C1 segment of cervical spinal cord (tissue), 14 donors: ENCODE measurements at regions not wholly inside any gene's neighbourhood (a gene's known extent, or its start where the extent isn't known, plus 50 kb on each side); places are given as distances from the start of the nearest gene placed in this dataset.
A peak's percentile ranks its signal among the peaks of the same experiment; 100 is the strongest.

Source experiments
- DNase-seq, 14 donors: peaks; one replicate each; lab custom pipeline; 2025; lab: John Stamatoyannopoulos, UW

- DNase-seq, result no peak
These were observed 851.5 kb downstream of the MAFB start for GRCh38 chr20:39837561-39837960.

- peak in 1 of 14 donors; percentile 1 for DNase-seq
These were observed 853.8 kb downstream of the MAFB start for GRCh38 chr20:39835130-39835842.

GRCh38 chr20:39830903-39831302, 858.1 kb downstream of the MAFB start:
- no peak for DNase-seq

- no peak for DNase-seq
These were observed 859.4 kb downstream of the MAFB start for GRCh38 chr20:39829661-39830060.

- DNase-seq, result no peak
These were observed 859.8 kb downstream of the MAFB start for GRCh38 chr20:39829256-39829655.

- DNase-seq, result no peak
These were observed 863.1 kb downstream of the MAFB start for GRCh38 chr20:39825950-39826349.

GRCh38 chr20:39825524-39825923, 863.4 kb downstream of the DHX35 start:
- DNase-seq, result no peak

GRCh38 chr20:39823224-39823623, 861.1 kb downstream of the DHX35 start:
- no peak for DNase-seq

GRCh38 chr20:39822667-39823066, 860.5 kb downstream of the DHX35 start:
- no peak for DNase-seq

- DNase-seq, result no peak
These were observed 851.2 kb downstream of the DHX35 start for GRCh38 chr20:39813190-39813829.

GRCh38 chr20:39812116-39812515, 850.0 kb downstream of the DHX35 start:
- no peak for DNase-seq

- no peak for DNase-seq
These were observed 848.2 kb downstream of the DHX35 start for GRCh38 chr20:39810309-39810708.

- DNase-seq, result no peak
These were observed 846.5 kb downstream of the DHX35 start for GRCh38 chr20:39808613-39809012.

- DNase-seq, result peak in 2 of 14 donors; percentile 2 to 31
These were observed 838.4 kb downstream of the DHX35 start for GRCh38 chr20:39800548-39800947.

GRCh38 chr20:39800111-39800510, 838.0 kb downstream of the DHX35 start:
- no peak for DNase-seq

GRCh38 chr20:39799366-39799965, 837.3 kb downstream of the DHX35 start:
- no peak for DNase-seq

GRCh38 chr20:39795401-39796272, 833.5 kb downstream of the DHX35 start:
- no peak for DNase-seq

GRCh38 chr20:39792334-39792733, 830.2 kb downstream of the DHX35 start:
- no peak for DNase-seq

- DNase-seq, result no peak
These were observed 827.3 kb downstream of the DHX35 start for GRCh38 chr20:39789411-39789810.

- DNase-seq, result no peak
These were observed 823.2 kb downstream of the DHX35 start for GRCh38 chr20:39785252-39785917.

GRCh38 chr20:39784693-39785092, 822.5 kb downstream of the DHX35 start:
- DNase-seq, result no peak
